ENCODE measurements at regions not wholly inside any gene's neighbourhood (a gene's known extent, or its start where the extent isn't known, plus 50 kb on each side); places are given as distances from the start of the nearest gene placed in this dataset.

GRCh38 chr2:128941751-128942150 lies 623.1 kb upstream of the HS6ST1 start:
- Histone ChIP-seq H3K4me3 (no peak overlapping the region), H3K36me3 (no peaks in the 10 kb centered on the region), H3K27ac (peak overlapping the region in 1 of 2 donors; percentile 7), H3K4me1 (replicated peaks) (no peaks in the 10 kb centered on the region), H3K9me3 (no peaks in the 10 kb centered on the region), H3K27me3 (replicated peaks; ENCODE audit: insufficient read depth) (no peaks in the 10 kb centered on the region)
- no peak for TF ChIP-seq POLR2A (IDR thresholded peaks at IDR 0.05)
- no peak for TF ChIP-seq CTCF (IDR thresholded peaks at IDR 0.05)
- TF ChIP-seq POLR2AphosphoS5 (IDR thresholded peaks at IDR 0.05), result peak; percentile 67
- intact Hi-C loops (cut with DNase I), result no loop called here
- 31% methylated on average over 3 of the region's 3 CpGs for WGBS
- peak; percentile 54 for DNase-seq (ENCODE audit: low spot score)

GRCh38 chr2:128949360-128949759 lies 630.7 kb upstream of the HS6ST1 start:
- intact Hi-C loops (cut with DNase I), result no loop called here
- Histone ChIP-seq H3K36me3 (no peaks in the 10 kb centered on the region), H3K27me3 (replicated peaks; ENCODE audit: insufficient read depth) (no peaks in the 10 kb centered on the region), H3K9me3 (no peaks in the 10 kb centered on the region), H3K4me1 (replicated peaks) (no peaks in the 10 kb centered on the region), H3K27ac (no peak overlapping the region), H3K4me3 (no peak overlapping the region)
- TF ChIP-seq CTCF (IDR thresholded peaks at IDR 0.05) (no peak), POLR2AphosphoS5 (IDR thresholded peaks at IDR 0.05) (no peak), POLR2A (IDR thresholded peaks at IDR 0.05) (no peak)
- DNase-seq (ENCODE audit: low spot score), result no peak
- 99% methylated on average over 5 of the region's 5 CpGs for WGBS

- H3K36me3 ChIP-seq, result no peaks in the 10 kb centered on the region
- H3K4me1 ChIP-seq (replicated peaks), result no peaks in the 10 kb centered on the region
- no peak overlapping the region for H3K4me3 ChIP-seq
- no peaks in the 10 kb centered on the region for H3K27me3 ChIP-seq (replicated peaks; ENCODE audit: insufficient read depth)
- 69% methylated on average over 4 of the region's 4 CpGs for WGBS
- H3K27ac ChIP-seq, result no peak overlapping the region
- no peaks in the 10 kb centered on the region for H3K9me3 ChIP-seq
- TF ChIP-seq CTCF (IDR thresholded peaks at IDR 0.05) (no peak), POLR2AphosphoS5 (IDR thresholded peaks at IDR 0.05) (no peak), POLR2A (IDR thresholded peaks at IDR 0.05) (no peak)
- DNase-seq (ENCODE audit: low spot score), result no peak
- intact Hi-C loops (cut with DNase I), result no loop called here
Measured at GRCh38 chr2:128950758-128951157, 632.1 kb upstream of the HS6ST1 start.

- Histone ChIP-seq H3K27me3 (replicated peaks; ENCODE audit: insufficient read depth) (no peaks in the 10 kb centered on the region), H3K4me1 (replicated peaks) (no peaks in the 10 kb centered on the region), H3K9me3 (no peaks in the 10 kb centered on the region), H3K36me3 (no peaks in the 10 kb centered on the region), H3K4me3 (no peak overlapping the region), H3K27ac (no peak overlapping the region)
- no peak for DNase-seq (ENCODE audit: low spot score)
- intact Hi-C loops (cut with DNase I), result no loop called here
- TF ChIP-seq POLR2A (IDR thresholded peaks at IDR 0.05), result no peak
- no peak for TF ChIP-seq POLR2AphosphoS5 (IDR thresholded peaks at IDR 0.05)
- TF ChIP-seq CTCF (IDR thresholded peaks at IDR 0.05), result no peak
- 93% methylated on average over 4 of the region's 4 CpGs for WGBS
Measured at GRCh38 chr2:128958241-128958640, 639.6 kb upstream of the HS6ST1 start.

GRCh38 chr2:128967646-128968045 lies 649.0 kb upstream of the HS6ST1 start:
- intact Hi-C loops (cut with DNase I), result no loop called here
- no peak overlapping the region for H3K27ac ChIP-seq
- no peak overlapping the region for H3K4me3 ChIP-seq

More at GRCh38 chr2:128967646-128968045, 649.0 kb upstream of the HS6ST1 start:
- H3K27me3 ChIP-seq (replicated peaks; ENCODE audit: insufficient read depth), result no peaks in the 10 kb centered on the region
- DNase-seq (ENCODE audit: low spot score), result no peak
- TF ChIP-seq POLR2A (IDR thresholded peaks at IDR 0.05), result no peak
- TF ChIP-seq POLR2AphosphoS5 (IDR thresholded peaks at IDR 0.05), result no peak
- no peak for TF ChIP-seq CTCF (IDR thresholded peaks at IDR 0.05)
- H3K9me3 ChIP-seq, result no peaks in the 10 kb centered on the region
- no peaks in the 10 kb centered on the region for H3K36me3 ChIP-seq
- no peaks in the 10 kb centered on the region for H3K4me1 ChIP-seq (replicated peaks)

All from prostate gland (tissue), 2 donors.